ENCODE measurements at regions not wholly inside any gene's neighbourhood (a gene's known extent, or its start where the extent isn't known, plus 50 kb on each side); places are given as distances from the start of the nearest gene placed in this dataset.

DNA sequence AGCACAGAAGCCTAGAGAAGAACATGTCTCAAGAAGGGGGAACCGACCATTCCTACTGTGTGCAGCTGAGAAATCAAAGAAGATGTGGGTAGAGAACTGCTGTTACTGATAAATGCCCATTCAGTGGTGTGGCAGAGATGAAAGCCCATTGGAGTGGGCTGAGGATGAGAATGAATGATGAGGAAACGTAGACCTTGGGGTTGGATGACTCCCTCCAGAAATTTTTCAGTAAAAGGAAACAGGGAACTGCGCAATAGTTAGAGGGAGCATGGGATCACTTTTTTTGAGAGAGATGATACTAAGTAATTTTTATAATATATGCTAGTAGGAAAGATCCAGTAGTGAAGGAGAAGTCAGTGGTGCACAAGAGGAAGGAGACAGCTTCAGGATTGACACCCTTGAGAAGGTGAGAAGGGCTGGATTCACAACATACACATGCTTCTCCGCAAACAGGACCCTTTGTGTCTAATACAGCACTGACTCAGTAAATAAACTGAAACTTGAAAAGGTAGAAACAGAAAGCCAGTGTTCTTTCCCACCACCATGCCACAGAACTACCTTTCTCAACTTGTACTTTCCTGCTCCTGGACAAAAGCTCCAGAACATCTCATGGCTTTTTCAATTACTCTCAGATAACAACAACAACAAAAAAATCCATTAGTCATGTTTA, 104.7 kb upstream of the IL6 start:
- Mint-ChIP-seq H3K27me3 (ENCODE audit: low read depth) (no peaks in the 10 kb centered on the region), H3K4me1 (ENCODE audit: low read depth) (peaks cover 16% of the 10 kb centered on the region), H3K27ac (ENCODE audit: unreplicated experiment) (no peak overlapping the region), H3K9me3 (ENCODE audit: low read depth) (peaks cover 19% of the 10 kb centered on the region), H3K36me3 (ENCODE audit: low read depth) (peaks cover 10% of the 10 kb centered on the region), H3K4me3 (ENCODE audit: unreplicated experiment) (no peak overlapping the region)
- no peak for DNase-seq (ENCODE audit: low spot score)
- TF ChIP-seq, protein P1, sequence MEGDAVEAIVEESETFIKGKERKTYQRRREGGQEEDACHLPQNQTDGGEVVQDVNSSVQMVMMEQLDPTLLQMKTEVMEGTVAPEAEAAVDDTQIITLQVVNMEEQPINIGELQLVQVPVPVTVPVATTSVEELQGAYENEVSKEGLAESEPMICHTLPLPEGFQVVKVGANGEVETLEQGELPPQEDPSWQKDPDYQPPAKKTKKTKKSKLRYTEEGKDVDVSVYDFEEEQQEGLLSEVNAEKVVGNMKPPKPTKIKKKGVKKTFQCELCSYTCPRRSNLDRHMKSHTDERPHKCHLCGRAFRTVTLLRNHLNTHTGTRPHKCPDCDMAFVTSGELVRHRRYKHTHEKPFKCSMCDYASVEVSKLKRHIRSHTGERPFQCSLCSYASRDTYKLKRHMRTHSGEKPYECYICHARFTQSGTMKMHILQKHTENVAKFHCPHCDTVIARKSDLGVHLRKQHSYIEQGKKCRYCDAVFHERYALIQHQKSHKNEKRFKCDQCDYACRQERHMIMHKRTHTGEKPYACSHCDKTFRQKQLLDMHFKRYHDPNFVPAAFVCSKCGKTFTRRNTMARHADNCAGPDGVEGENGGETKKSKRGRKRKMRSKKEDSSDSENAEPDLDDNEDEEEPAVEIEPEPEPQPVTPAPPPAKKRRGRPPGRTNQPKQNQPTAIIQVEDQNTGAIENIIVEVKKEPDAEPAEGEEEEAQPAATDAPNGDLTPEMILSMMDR (IDR thresholded peaks at IDR 0.05): no peak

DNA sequence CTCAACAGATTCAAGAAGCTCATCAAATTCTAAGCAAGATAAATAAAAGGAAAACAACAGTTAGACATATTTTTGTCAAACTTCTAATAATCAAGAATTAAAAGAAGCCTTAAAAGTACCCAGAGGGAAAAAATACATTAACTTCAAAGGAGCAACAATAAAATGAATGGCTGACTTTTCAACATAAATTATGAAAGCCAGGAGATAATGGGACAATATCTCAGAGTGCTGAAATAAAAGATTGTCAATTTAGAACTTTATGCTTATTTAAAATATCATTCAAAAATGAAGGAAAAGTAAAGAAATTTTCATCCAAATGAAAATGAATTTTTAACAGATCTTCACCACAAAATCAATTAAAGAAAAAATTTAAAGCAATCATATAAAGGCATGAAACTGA, 108.5 kb upstream of the IL6 start:
- H3K27me3 Mint-ChIP-seq (ENCODE audit: low read depth): no peaks in the 10 kb centered on the region
- H3K9me3 Mint-ChIP-seq (ENCODE audit: low read depth): peaks cover 26% of the 10 kb centered on the region
- TF ChIP-seq, protein P1 (IDR thresholded peaks at IDR 0.05): no peak
- no peak for DNase-seq (ENCODE audit: low spot score)
- H3K4me3 Mint-ChIP-seq (ENCODE audit: unreplicated experiment): no peak overlapping the region
- H3K4me1 Mint-ChIP-seq (ENCODE audit: low read depth): peaks cover 4% of the 10 kb centered on the region
- no peak overlapping the region for H3K27ac Mint-ChIP-seq (ENCODE audit: unreplicated experiment)
- peaks cover 16% of the 10 kb centered on the region for H3K36me3 Mint-ChIP-seq (ENCODE audit: low read depth)

DNA sequence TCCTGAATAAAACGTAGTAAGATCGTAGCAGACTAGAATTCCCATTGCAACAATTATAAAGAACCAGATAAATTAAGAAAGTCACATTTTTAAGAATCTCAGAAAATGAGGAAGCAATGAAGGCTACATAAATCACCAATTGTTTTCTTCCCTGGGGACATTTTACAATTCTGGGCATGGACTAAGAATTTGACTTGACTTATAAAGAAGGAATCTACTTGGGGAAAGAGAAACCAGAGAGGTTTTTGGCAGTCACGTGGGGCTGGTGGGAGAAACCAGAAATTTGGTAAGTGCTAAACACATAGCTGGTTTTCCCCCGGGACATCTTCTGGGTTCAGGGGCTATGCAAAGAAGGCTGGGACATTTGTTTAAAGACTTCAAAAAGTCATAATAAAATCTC, 109.8 kb upstream of the IL6 start:
- H3K27ac Mint-ChIP-seq (ENCODE audit: unreplicated experiment): peak overlapping the region; percentile 18
- H3K9me3 Mint-ChIP-seq (ENCODE audit: low read depth): peaks cover 26% of the 10 kb centered on the region
- DNase-seq (ENCODE audit: low spot score): no peak
- no peak overlapping the region for H3K4me3 Mint-ChIP-seq (ENCODE audit: unreplicated experiment)
- peaks cover 17% of the 10 kb centered on the region for H3K4me1 Mint-ChIP-seq (ENCODE audit: low read depth)
- no peaks in the 10 kb centered on the region for H3K27me3 Mint-ChIP-seq (ENCODE audit: low read depth)
- TF ChIP-seq, protein P1 (IDR thresholded peaks at IDR 0.05): no peak
- peaks cover 16% of the 10 kb centered on the region for H3K36me3 Mint-ChIP-seq (ENCODE audit: low read depth)

DNA sequence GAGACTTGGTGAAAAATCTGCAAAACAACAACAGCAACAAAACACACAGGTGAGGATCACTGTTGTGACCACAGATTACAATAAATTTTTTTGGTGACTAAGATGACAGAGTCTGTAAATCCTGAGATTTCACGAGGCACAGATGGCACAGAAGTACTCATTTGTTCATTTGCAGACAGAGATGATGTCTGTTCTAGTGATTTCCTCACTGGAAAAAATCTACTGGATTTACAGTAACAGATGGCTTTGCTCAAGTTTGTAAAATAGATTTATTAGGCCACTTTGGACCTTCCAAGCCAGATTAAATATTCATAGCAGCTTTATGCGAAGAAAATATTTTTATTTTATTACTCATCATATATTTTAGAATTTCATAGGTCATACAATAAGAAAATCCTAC, 113.5 kb upstream of the IL6 start:
- TF ChIP-seq, protein P1 (IDR thresholded peaks at IDR 0.05): no peak
- peaks cover 17% of the 10 kb centered on the region for H3K4me1 Mint-ChIP-seq (ENCODE audit: low read depth)
- H3K36me3 Mint-ChIP-seq (ENCODE audit: low read depth): peaks cover 13% of the 10 kb centered on the region
- no peaks in the 10 kb centered on the region for H3K27me3 Mint-ChIP-seq (ENCODE audit: low read depth)
- no peak overlapping the region for H3K4me3 Mint-ChIP-seq (ENCODE audit: unreplicated experiment)
- H3K27ac Mint-ChIP-seq (ENCODE audit: unreplicated experiment): no peak overlapping the region
- no peak for DNase-seq (ENCODE audit: low spot score)
- peaks cover 17% of the 10 kb centered on the region for H3K9me3 Mint-ChIP-seq (ENCODE audit: low read depth)

DNA sequence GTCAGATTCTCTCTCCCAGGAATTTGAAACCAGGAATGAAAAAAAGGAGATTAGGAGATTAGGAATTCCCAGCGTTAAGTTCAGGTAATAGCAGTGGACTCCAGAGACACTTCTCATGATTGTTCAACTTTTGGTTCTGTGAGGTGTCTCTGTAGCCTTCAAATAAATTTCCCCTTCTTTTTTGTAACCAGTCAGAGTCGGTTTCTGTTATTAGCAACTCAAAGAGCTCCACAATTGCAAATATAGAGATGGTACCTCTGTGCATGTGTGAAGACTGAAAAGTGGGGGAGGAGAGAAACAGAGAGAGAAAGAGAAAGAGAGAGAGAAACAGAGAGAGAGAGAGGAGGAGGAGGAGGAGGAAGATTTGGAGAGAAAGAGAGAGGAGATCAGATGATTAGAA, 112.8 kb upstream of the STEAP1B start:
- no peak for DNase-seq (ENCODE audit: low spot score)
- Mint-ChIP-seq H3K36me3 (ENCODE audit: low read depth) (peaks cover 8% of the 10 kb centered on the region), H3K9me3 (ENCODE audit: low read depth) (peaks cover 10% of the 10 kb centered on the region), H3K4me1 (ENCODE audit: low read depth) (peaks cover 17% of the 10 kb centered on the region), H3K27me3 (ENCODE audit: low read depth) (no peaks in the 10 kb centered on the region), H3K4me3 (ENCODE audit: unreplicated experiment) (no peak overlapping the region), H3K27ac (ENCODE audit: unreplicated experiment) (peak overlapping the region; percentile 49)
- TF ChIP-seq, protein P1 (IDR thresholded peaks at IDR 0.05): no peak

All from chondrocyte (in vitro differentiated cells).